Thyroid gland (tissue), 4 donors: ENCODE measurements at regions not wholly inside any gene's neighbourhood (a gene's known extent, or its start where the extent isn't known, plus 50 kb on each side); places are given as distances from the start of the nearest gene placed in this dataset.

ENCODE experiments used
- CTCF ChIP-seq, 6 experiments: fragments of 200-600 bp in 3 of 6; fragments of 450-650 bp in 3 of 6; sonication (generic) in 3 of 6; IDR thresholded peaks; one replicate each; pipeline ENCODE4 v1.5.1; 2016 to 2019; ENCODE audit warnings: antibody characterized with exemption in 6 of 6, mild to moderate bottlenecking in 2 of 6, inconsistent platforms in 1 of 6, moderate library complexity in 1 of 6
- POLR2A ChIP-seq, 2 donors: fragments of 450-650 bp; IDR thresholded peaks; one replicate each; pipeline ENCODE4 v1.6.1; 2017; ENCODE audit warnings: antibody characterized with exemption in 2 of 2, mild to moderate bottlenecking in 2 of 2, moderate library complexity in 1 of 2

GRCh38 chr22:48765595-48765994, 1062.1 kb downstream of the BRD1 start:
- TF ChIP-seq POLR2A (IDR thresholded peaks at IDR 0.05) = no peak
- TF ChIP-seq CTCF (IDR thresholded peaks at IDR 0.05) = no peak
